DOHH2 (cell line): ENCODE measurements at regions not wholly inside any gene's neighbourhood (a gene's known extent, or its start where the extent isn't known, plus 50 kb on each side); places are given as distances from the start of the nearest gene placed in this dataset.

Source experiments
- CTCF ChIP-seq: fragments of 200-600 bp; sonication (generic); IDR thresholded peaks from one replicate; pipeline ENCODE4 v1.5.1; 2014; ENCODE audit warnings: antibody characterized with exemption, mild to moderate bottlenecking, low read depth, low read length; ENCODE audit not compliant: poor library complexity, severe bottlenecking
- EZH2phosphoT487 ChIP-seq: fragments of 200-600 bp; sonication (generic); IDR thresholded peaks from 2 replicates; pipeline ENCODE4 v1.6.1; 2017; ENCODE audit warnings: borderline replicate concordance, mild to moderate bottlenecking, antibody characterized with exemption, low read length, moderate library complexity, mixed read lengths

GRCh38 chr17:33387406-33387805 is 94.3 kb upstream of the ASIC2 start:
- TF ChIP-seq CTCF: no peak
- no peak for TF ChIP-seq EZH2phosphoT487
